HepG2 (cell line): ENCODE measurements at regions not wholly inside any gene's neighbourhood (a gene's known extent, or its start where the extent isn't known, plus 50 kb on each side); places are given as distances from the start of the nearest gene placed in this dataset.

Experiments
- ATAC-seq: fragments of 200-7000 bp; cut with Tn5 transposase; 3 replicates; pipeline ENCODE4 v1.9.1; 2020; ENCODE audit warnings: mild to moderate bottlenecking, moderate library complexity
- BruUV-seq: library from RNA; stranded (reverse); fragments of 400-500 nt; replicated peaks from 2 replicates; lab custom pipeline; 2021; lab: Mats Ljungman, UMichigan
- CTCF ChIA-PET: fragments of 300-600 bp; formaldehyde crosslinking; extraction: SDS; loops from one replicate; lab custom pipeline; 2021; ENCODE audit warnings: low total read pairs, inconsistent platforms, low intra/inter-chr PET ratio; lab: Yijun Ruan, JAX
- POLR2A ChIA-PET: fragments of 350-600 bp; sonication (Branson Sonifier 250); formaldehyde crosslinking; loops from one replicate; lab custom pipeline; 2020; ENCODE audit warnings: antibody characterized with exemption, inconsistent platforms; lab: Yijun Ruan, JAX
- DNase-seq: peaks from one replicate; pipeline ENCODE4 v3.0.0-alpha.2; 2015; ENCODE audit warnings: low spot score
- FAIRE-seq: peaks from 3 replicates; lab custom pipeline; 2011; peaks lifted over from hg19 to GRCh38; lab: Jason Lieb, UNC
- H2AFZ ChIP-seq: one replicate; pipeline ENCODE4 v1.6.1; 2011; ENCODE audit warnings: low read length, inconsistent platforms
- H3K27ac ChIP-seq: fragments of 300-600 bp; 3 replicates; pipeline ENCODE4 v1.8.0; 2011; ENCODE audit warnings: mixed run types, mild to moderate bottlenecking, mixed read lengths, low read length, inconsistent platforms; ENCODE audit not compliant: insufficient read depth; ENCODE audit errors: extremely low read length
- H3K27me3 ChIP-seq, 2 experiments: fragments of 200-600 bp in 1 of 2; 2 replicates in 1 of 2; 3 replicates in 1 of 2; pipeline versions ENCODE4 v1.6.0 to v1.8.0; 2011; ENCODE audit warnings: low read length in 2 of 2, mild to moderate bottlenecking in 2 of 2, moderate library complexity in 2 of 2, inconsistent platforms in 1 of 2; ENCODE audit not compliant: insufficient read depth in 2 of 2, control insufficient read depth in 1 of 2
- H3K36me3 ChIP-seq, 2 experiments: fragments of 200-600 bp in 1 of 2; replicated peaks in 1 of 2; 2 replicates in 1 of 2; 3 replicates in 1 of 2; pipeline versions ENCODE4 v1.5.1 to v1.8.0; 2011; ENCODE audit warnings: low read length in 2 of 2, inconsistent platforms in 1 of 2; ENCODE audit not compliant: insufficient read depth in 2 of 2, control insufficient read depth in 1 of 2
- H3K4me1 ChIP-seq: 2 replicates; pipeline ENCODE4 v1.5.1; 2012; ENCODE audit warnings: low read length, inconsistent platforms; ENCODE audit not compliant: insufficient read depth
- H3K4me2 ChIP-seq: 2 replicates; pipeline ENCODE4 v1.6.0; 2011; ENCODE audit warnings: low read depth, low read length, inconsistent platforms
- H3K4me3 ChIP-seq, 3 experiments: fragments of 200-600 bp in 1 of 3; sonication (generic), shearing (Covaris generic) in 1 of 3; replicated peaks in 1 of 3; 2 replicates each; pipeline ENCODE4 v1.5.1; 2011 to 2016; ENCODE audit warnings: low read length in 3 of 3, inconsistent platforms in 2 of 3, low read depth in 2 of 3, mild to moderate bottlenecking in 2 of 3, control low read depth in 1 of 3, mixed read lengths in 1 of 3; ENCODE audit not compliant: insufficient read depth in 1 of 3
- H3K79me2 ChIP-seq: one replicate; pipeline ENCODE4 v1.6.1; 2011; ENCODE audit warnings: low read length, inconsistent platforms; ENCODE audit not compliant: insufficient read depth
- H3K9ac ChIP-seq: 2 replicates; pipeline ENCODE4 v1.6.0; 2011; ENCODE audit warnings: mild to moderate bottlenecking, low read depth, low read length, inconsistent platforms; ENCODE audit not compliant: insufficient read depth
- H3K9me3 ChIP-seq: 2 replicates; pipeline ENCODE4 v1.5.1; 2012; ENCODE audit warnings: mild to moderate bottlenecking, low read length
- H4K20me1 ChIP-seq: 2 replicates; pipeline ENCODE4 v1.6.0; 2011; ENCODE audit warnings: inconsistent platforms, mild to moderate bottlenecking, low read length, moderate library complexity; ENCODE audit not compliant: insufficient read depth
- ARID2 ChIP-seq: sonication (generic); formaldehyde crosslinking; IDR thresholded peaks from 2 replicates; pipeline ENCODE4 v1.8.1; 2022; ENCODE audit warnings: mild to moderate bottlenecking, missing genetic modification reagents, borderline replicate concordance
- ARNT ChIP-seq: fragments of 450-650 bp; IDR thresholded peaks from 2 replicates; pipeline ENCODE4 v1.6.1; 2017
- GTF2F1 ChIP-seq: fragments of 150-350 bp; IDR thresholded peaks from 2 replicates; pipeline ENCODE4 v1.6.1; 2014; ENCODE audit warnings: low read length
- KMT2B ChIP-seq: IDR thresholded peaks from 2 replicates; pipeline ENCODE4 v1.6.1; 2016; ENCODE audit warnings: missing genetic modification reagents, missing compliant biosample characterization
- NR2F2 ChIP-seq: IDR thresholded peaks from 2 replicates; pipeline ENCODE4 v1.6.1; 2012; ENCODE audit warnings: low read depth, inconsistent platforms, borderline replicate concordance
- RORA ChIP-seq: sonication (generic); formaldehyde crosslinking; IDR thresholded peaks from 2 replicates; pipeline ENCODE4 v1.5.0; 2020; ENCODE audit warnings: mild to moderate bottlenecking, missing genetic modification reagents, moderate library complexity
- SOX5 ChIP-seq: IDR thresholded peaks from 2 replicates; pipeline ENCODE4 v1.6.1; 2016; ENCODE audit warnings: borderline replicate concordance
- SPEN ChIP-seq: sonication (generic); formaldehyde crosslinking; IDR thresholded peaks from 2 replicates; pipeline ENCODE4 v1.5.1; 2020; ENCODE audit warnings: low read depth, mild to moderate bottlenecking, missing genetic modification reagents
- THRA ChIP-seq: sonication (generic); formaldehyde crosslinking; IDR thresholded peaks from 2 replicates; pipeline ENCODE4 v1.4.0; 2020; ENCODE audit warnings: missing genetic modification reagents, borderline replicate concordance
- YEATS2 ChIP-seq: sonication (generic); formaldehyde crosslinking; IDR thresholded peaks from 2 replicates; pipeline ENCODE4 v1.4.0; 2020; ENCODE audit warnings: missing genetic modification reagents, borderline replicate concordance
- ZNF260 ChIP-seq: sonication (generic); formaldehyde crosslinking; IDR thresholded peaks from 2 replicates; pipeline ENCODE4 v1.4.0; 2020; ENCODE audit warnings: missing genetic modification reagents, low read depth, mild to moderate bottlenecking, borderline replicate concordance
- ZNF431 ChIP-seq: sonication (generic); formaldehyde crosslinking; IDR thresholded peaks from 2 replicates; pipeline ENCODE4 v1.9.0; 2022; ENCODE audit warnings: missing genetic modification reagents, low read depth, mild to moderate bottlenecking, borderline replicate concordance
- ZNF441 ChIP-seq: sonication (generic); formaldehyde crosslinking; IDR thresholded peaks from 2 replicates; pipeline ENCODE4 v1.7.0; 2021; ENCODE audit warnings: missing genetic modification reagents, borderline replicate concordance
- ZNF691 ChIP-seq: sonication (generic); formaldehyde crosslinking; IDR thresholded peaks from 2 replicates; pipeline ENCODE4 v1.4.0; 2020; ENCODE audit warnings: missing genetic modification reagents, low read depth, mild to moderate bottlenecking, borderline replicate concordance
- ZSCAN25 ChIP-seq: sonication (generic); formaldehyde crosslinking; IDR thresholded peaks from 2 replicates; pipeline ENCODE4 v1.8.0; 2022; ENCODE audit warnings: mild to moderate bottlenecking, missing genetic modification reagents
- ZSCAN30 ChIP-seq: sonication (generic); formaldehyde crosslinking; IDR thresholded peaks from 2 replicates; pipeline ENCODE4 v1.5.0; 2020; ENCODE audit warnings: mild to moderate bottlenecking, missing genetic modification reagents
- WGBS: methylation state at CpG from one replicate; pipeline ENCODE4 v1.1.6; 2017; ENCODE audit warnings: low lambda C conversion rate; 5-methylcytosine and 5-hydroxymethylcytosine counted together
- in situ Hi-C: cut with HindIII; loops from 2 replicates; pipeline ENCODE4 v1.10.0; 2017; ENCODE audit warnings: low pct_unique_long_range_greater_than_20kb; ENCODE audit not compliant: extremely low pct_ligation_motif_present
- intact Hi-C: fragments of 100-400 bp; cut with micrococcal nuclease; formaldehyde crosslinking; loops from one replicate; pipeline ENCODE4 v1.10.0; 2022; ENCODE audit not compliant: unreplicated experiment

DNA sequence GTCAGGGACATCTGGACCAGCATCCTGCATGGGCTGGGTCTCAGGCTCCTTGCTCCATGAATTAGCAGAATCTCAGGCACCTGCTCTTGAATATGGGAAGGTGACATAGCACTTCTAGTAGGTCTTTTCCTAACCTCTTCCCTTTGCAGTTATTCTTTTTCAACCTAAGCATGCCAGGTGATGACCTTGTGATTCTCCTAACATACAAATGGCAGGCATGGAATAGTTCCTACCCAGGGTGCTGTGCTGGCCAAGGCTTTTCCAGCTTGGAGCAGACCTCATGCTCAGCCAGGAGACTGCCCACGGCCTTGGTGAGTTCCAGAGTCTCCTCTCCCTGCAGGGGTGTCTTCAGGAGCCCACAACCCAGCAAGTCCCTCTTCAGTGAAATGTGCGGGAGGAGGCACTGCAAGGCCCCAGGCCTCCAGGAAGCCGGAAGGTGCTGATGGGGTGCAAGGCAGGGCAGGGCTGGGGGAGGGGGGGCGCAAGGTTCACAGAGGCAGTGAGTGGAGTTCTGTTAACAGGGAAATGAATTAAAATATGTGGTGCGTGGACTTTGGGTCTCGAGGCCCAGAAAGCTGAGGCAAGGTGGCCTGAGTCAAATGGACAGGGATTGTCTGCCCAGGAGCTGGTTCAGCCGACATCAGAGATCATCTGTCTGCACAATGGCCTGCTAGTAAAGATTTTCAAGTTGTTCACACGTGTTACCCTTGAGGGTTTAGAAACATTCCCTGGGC, 75.9 kb upstream of the SEPTIN5 start:
- 38% methylated on average over 8 of the region's 8 CpGs for WGBS
- Histone ChIP-seq H4K20me1 (no peaks in the 10 kb centered on the region), H3K4me2 (no peak overlapping the region), H3K4me3 (no peak overlapping the region), H3K27ac (no peak overlapping the region), H2AFZ (no peak overlapping the region), H3K79me2 (no peaks in the 10 kb centered on the region), H3K9ac (no peak overlapping the region), H3K36me3 (no peaks in the 10 kb centered on the region), H3K27me3 (peaks cover 0 to 28% of the 10 kb centered on the region in 2 experiments; a peak in 2 of 5 replicates), H3K9me3 (no peaks in the 10 kb centered on the region), H3K4me1 (no peaks in the 10 kb centered on the region)
- no peak for DNase-seq
- BruUV-seq: no TSS peak
- in situ Hi-C loops (loop anchor here (10.0 kb wide), 1 partner anchor 344 kb away; the partner anchor contains the start of gene CLTCL1), intact Hi-C loops (loop anchor here (10.0 kb wide), 1 partner anchor 164 kb away; the partner anchor contains the start of genes CDC45 and UFD1)
- ChIA-PET CTCF (no interaction called here), POLR2A (no interaction called here)
- ATAC-seq: no peak
- no peak for TF ChIP-seq SOX5 (CRISPR knock-in tag)
- no peak for TF ChIP-seq ZNF431 (CRISPR knock-in tag)
- no peak for TF ChIP-seq ZSCAN30 (CRISPR knock-in tag)
- no peak for TF ChIP-seq YEATS2
- TF ChIP-seq ZSCAN25 (CRISPR knock-in tag): no peak
- no peak for TF ChIP-seq ZNF260 (CRISPR knock-in tag)
- no peak for TF ChIP-seq SPEN (CRISPR knock-in tag)
- no peak for TF ChIP-seq ZNF441 (CRISPR knock-in tag)
- TF ChIP-seq ARID2 (CRISPR knock-in tag): no peak
- no peak for TF ChIP-seq NR2F2
- no peak for TF ChIP-seq RORA (CRISPR knock-in tag)
- no peak for TF ChIP-seq THRA (CRISPR knock-in tag)
- TF ChIP-seq ZNF691 (CRISPR knock-in tag): no peak
- TF ChIP-seq GTF2F1: no peak
- TF ChIP-seq ARNT: no peak
- no peak for TF ChIP-seq KMT2B (CRISPR knock-in tag)
- no peak for FAIRE-seq
